GM18498 (cell line): ENCODE measurements at regions not wholly inside any gene's neighbourhood (a gene's known extent, or its start where the extent isn't known, plus 50 kb on each side); places are given as distances from the start of the nearest gene placed in this dataset.

ENCODE experiments used
- ATAC-seq: cut with Tn5 transposase; IDR thresholded peaks from one replicate; pipeline ENCODE4 v1.9.1; 2021; ENCODE audit warnings: mild to moderate bottlenecking, moderate library complexity; ENCODE audit not compliant: unreplicated experiment

- no peak for ATAC-seq
Observed at GRCh38 chr1:163797816-163798215, 476.1 kb downstream of the NUF2 start.

DNA sequence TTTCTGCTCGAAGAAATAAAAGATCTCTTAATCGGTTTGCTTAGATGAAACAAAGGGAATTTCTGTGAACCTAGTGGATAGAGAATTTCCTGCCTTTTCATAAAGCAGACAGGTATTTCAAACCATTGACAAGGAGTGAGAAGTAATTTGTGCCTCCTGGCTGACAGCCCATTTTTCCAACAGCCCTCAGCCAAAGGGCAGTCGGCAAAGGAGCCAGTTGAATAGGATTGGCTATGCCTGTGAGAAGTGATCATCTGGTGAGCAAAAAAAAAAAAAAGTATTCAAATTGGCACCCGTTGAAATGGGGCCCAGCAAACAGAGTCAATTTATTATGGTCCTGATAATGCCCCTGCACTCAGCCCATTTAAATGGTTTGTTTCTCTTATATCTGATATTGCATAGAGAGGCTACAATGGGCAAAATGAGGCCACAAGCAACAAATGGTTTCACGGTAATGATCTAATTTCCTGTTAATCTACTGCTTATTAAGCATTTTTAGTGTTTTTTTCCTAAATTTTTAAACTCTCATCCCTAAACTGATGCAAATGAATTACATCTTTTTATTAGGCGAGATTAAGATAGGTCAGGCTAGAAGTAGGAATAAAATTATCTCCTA is 477.5 kb downstream of the NUF2 start:
- ATAC-seq = no peak

DNA sequence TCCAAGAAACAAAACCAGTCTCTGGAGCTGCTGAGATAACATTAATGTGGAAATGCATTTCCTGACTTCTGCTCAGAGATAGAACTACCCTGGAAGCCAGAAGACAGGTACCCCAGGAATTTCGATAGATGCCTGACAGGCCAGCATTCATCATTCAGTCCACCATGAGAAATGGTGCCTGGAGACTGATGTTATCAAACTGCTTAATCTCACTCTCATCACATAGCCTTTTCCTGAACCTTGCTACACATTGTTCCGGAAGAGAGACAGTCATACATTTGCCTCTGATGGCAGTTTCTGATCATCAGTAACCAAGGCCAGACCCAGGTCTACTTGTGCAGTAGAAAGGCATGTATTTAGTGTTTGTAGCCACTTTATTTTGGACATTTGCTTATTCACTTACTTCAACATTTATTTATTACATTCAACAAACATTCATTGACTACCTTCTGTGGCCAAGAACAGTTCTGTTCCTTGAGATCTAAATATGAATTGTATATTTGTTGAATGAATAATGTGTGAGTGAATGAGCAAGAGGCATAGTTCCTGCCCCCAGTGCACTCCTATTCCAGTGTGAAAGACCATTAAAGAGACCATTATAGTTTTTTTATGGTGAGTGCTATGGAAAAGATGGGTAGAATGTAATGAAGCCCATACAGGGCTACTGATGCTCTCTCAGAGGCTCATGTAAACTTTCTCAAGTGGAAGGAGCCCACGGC is 485.7 kb downstream of the NUF2 start:
- no peak for ATAC-seq

DNA sequence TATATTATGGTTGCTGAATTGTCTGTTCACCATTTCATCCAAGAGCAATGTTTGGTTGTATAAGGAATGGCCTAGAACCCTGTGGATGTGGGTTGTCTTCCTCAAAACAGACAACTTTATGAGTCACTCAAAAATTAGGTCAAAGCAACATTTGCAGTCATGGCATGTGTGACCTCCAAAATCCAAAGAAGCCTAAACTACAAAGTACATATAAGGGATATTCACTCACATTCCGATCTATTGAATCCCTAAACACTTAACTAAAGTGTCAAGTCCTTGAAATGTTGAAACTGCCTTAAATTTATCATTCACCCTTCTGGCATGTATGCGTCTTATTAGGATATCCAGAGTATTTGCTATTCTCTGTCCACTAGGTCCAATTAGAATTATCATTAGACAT is 491.5 kb downstream of the NUF2 start:
- ATAC-seq = no peak

GRCh38 chr1:163820226-163820625 is 498.5 kb downstream of the NUF2 start:
- ATAC-seq = no peak

- ATAC-seq = no peak
Observed at GRCh38 chr1:163820766-163821165, 499.0 kb downstream of the NUF2 start.

GRCh38 chr1:163821679-163822078 is 499.9 kb downstream of the NUF2 start:
- no peak for ATAC-seq

DNA sequence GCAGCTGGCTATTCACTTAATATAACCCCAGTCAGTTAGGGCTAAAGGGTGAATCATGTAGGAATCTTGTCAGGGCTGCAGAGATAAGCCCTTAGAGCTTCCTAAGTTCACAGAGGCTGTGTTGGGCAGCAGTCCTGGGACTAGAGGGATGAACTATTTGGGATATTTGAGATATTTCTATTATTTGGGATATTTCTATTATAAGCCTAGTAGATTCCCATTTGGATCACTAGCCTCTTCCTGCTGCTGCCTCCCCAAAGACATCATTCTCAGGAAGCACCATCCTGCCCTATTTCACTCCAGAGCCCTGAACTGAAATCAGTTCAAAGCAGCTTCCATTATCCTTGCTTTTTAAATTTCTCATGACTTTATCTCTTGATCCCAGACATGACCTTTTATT is 501.3 kb downstream of the NUF2 start:
- ATAC-seq = no peak

DNA sequence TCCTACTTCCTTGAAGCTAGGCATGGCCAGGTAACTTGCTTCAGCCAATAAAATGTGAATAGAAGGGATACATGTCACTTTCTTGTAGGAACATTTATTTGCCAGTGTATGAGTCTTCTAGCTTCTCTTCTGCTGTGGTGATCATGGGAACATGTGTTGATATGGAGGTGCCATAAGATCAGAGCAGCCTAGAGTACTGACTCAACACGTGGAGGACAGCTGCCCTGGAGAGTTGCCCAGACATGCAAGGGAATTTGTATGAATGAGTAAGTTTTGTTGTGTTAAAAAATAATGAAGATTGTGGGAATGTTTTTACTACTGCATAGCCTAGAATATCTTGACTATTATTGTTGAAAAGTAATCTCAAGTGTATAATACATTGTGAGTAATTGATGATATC is 502.3 kb downstream of the NUF2 start:
- no peak for ATAC-seq

DNA sequence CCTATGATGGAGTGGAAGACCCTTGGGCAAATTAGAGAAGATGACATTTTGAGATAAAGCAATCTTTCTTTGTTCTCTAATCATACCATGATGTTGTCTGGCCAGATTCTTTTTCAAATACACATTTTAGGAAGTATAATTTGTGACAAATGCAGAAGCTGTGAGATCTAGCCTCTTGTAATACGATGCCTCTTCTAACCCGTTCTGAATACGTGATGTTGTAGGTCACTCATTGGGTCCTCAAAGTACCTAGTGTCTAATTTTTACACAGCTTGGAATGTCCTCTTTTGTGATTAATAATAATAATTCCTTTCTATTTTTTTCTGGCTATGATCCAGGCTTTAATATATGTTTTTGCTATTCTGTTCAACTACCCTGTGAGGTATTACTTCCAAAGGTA is 502.7 kb downstream of the NUF2 start:
- ATAC-seq = no peak

DNA sequence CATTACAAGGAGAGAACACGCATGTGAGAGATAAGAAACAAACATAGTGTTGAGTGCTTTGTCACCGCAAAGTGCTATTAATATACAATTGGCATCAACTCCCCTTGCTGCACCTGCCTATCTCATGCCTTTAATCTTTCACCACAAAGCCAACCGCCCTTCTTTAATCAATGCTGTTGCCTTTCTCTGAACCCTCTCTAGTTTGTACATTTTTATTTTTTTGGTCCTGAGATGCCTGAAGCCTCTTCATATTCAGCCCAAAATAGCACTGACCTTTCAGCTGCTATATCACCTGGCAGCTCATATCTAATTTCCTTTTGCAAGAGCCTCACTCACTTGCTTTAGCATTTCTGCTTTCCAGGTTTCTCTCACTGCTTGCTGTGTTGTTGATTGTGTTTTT is 504.7 kb downstream of the NUF2 start:
- no peak for ATAC-seq

GRCh38 chr1:163834778-163835177 is 513.0 kb downstream of the NUF2 start:
- ATAC-seq = no peak

DNA sequence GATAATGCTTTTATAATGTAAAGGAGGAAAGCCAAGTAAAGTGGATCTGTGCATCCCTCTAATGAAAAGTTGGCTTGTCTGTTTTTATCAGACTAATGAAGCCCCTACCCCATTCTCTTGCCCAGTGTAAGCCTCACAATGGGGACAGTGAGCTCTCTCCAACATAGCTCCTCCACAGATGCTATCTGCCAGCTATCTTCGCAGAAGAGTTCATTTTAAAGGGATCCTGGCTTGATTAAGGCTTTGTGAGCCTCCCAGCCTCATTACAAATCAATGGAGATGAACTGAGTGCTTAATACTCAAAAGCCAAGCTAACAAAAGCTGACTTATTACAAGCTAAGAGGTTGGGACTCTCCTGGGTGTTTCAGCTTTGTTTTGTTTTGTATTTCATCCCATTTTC is 514.7 kb downstream of the NUF2 start:
- no peak for ATAC-seq

- ATAC-seq = no peak
Observed at GRCh38 chr1:163837206-163837605, 515.5 kb downstream of the NUF2 start.

GRCh38 chr1:163842571-163842970 is 520.8 kb downstream of the NUF2 start:
- no peak for ATAC-seq

DNA sequence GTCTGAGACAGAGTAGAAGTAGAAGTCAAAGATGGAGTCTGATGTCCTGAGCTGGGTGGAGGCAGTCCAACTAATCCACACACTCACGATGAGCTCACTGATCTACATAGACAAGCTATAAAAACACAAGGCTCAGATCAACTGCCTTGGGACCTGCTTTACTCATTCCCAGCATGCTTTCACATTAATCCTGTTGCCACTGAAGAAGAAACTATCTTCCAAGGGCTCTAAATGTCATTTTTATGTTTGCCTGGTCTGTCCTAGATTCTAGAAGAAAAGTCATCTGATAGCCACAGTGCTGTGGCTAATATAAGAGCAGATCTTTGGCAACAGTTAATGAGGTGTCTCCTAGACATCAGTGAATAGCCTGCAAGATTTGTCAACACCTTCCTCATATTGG is 522.7 kb downstream of the NUF2 start:
- no peak for ATAC-seq

GRCh38 chr1:163845279-163845678 is 523.5 kb downstream of the NUF2 start:
- no peak for ATAC-seq

DNA sequence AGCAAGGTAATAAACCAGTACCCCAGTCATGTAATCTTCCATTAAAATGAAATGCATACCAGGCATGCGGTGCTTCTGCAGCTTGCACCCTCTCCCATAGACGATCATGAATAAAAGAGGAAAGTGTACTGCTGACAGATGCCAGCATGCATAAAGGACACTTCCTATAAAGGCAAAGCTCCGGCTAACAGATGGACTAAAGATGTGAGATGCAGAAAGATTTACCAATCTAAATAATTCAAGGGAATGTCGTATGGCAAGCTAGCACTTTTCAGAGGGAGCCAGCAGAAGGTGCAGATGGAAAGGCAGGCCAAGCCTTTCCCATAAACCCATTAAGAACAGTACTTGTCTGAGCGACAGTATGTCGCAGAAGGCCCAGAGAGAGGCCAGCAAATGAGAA is 542.0 kb downstream of the NUF2 start:
- no peak for ATAC-seq

DNA sequence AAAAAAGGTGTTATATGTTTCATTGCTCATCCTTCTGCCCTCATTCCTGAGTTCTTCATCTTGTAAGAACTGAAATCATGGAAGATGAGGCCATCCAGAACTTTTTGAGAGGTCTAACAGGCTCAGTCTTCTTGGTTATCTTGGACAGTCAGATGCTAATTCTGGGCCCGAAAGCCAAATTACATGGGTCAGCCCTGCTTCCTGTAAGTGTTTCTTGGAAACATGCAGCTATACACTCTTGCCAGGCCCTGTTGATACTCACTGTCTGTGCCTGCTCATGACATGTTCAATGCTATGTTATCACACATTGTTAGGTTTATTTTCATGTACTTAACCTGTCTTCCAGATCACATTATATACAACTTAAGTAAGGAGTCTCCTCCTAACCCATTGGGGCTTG is 542.5 kb downstream of the NUF2 start:
- no peak for ATAC-seq

DNA sequence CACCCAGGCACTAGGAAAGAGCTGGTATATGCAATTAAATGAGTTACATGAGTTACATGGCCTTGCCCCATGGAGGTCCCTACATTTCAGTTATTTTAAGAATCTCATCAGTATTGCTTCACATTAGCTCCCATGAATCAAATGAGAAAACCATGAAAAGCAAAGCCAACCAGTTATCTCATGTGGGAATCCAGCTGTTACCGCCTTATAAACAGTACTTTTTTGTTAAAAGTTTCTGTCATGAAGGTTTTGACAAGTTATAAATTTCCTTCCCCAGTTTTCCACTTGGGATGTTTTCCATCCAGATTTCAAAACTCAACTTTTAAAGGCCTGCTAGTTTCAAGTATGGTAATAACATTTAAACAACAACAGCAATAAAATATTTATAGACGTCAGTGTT is 544.8 kb downstream of the NUF2 start:
- ATAC-seq = no peak

DNA sequence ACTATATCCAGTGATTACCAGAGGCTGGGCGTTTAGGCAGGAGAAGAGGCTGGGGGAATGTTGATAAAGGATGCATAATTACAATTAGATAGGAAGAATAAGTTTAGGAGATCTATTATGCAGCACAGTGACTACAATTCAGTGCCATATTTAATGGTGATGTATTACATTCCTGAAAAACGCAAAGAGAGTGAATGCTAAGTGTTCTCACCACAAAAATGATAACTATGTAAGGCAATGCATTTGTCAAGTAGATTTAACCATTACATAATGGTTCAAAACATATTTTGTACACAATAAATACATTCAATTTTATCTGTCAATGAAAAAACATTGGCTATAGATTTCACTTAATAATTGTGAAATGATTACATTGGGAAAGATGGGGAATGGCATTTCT is 548.9 kb downstream of the NUF2 start:
- ATAC-seq = no peak

GRCh38 chr1:163872067-163872466 is 550.3 kb downstream of the NUF2 start:
- no peak for ATAC-seq

GRCh38 chr1:163874070-163874469 is 552.3 kb downstream of the NUF2 start:
- no peak for ATAC-seq
